Suprapubic skin (tissue), 3 donors: ENCODE measurements at regions not wholly inside any gene's neighbourhood (a gene's known extent, or its start where the extent isn't known, plus 50 kb on each side); places are given as distances from the start of the nearest gene placed in this dataset.

Experiments
- POLR2AphosphoS5 ChIP-seq, 3 donors: sonication (generic); formaldehyde crosslinking; IDR thresholded peaks; one replicate each; pipeline ENCODE4 v1.6.1; 2017; ENCODE audit warnings: antibody characterized with exemption in 3 of 3
- TF ChIP-seq, protein P1 (sequence below), 2 donors: fragments of 200-600 bp in 1 of 2; fragments of 450-650 bp in 1 of 2; sonication (generic) in 1 of 2; IDR thresholded peaks; one replicate each; pipeline ENCODE4 v1.5.1; 2016 to 2019; ENCODE audit warnings: antibody characterized with exemption in 2 of 2, mild to moderate bottlenecking in 1 of 2, moderate library complexity in 1 of 2

DNA sequence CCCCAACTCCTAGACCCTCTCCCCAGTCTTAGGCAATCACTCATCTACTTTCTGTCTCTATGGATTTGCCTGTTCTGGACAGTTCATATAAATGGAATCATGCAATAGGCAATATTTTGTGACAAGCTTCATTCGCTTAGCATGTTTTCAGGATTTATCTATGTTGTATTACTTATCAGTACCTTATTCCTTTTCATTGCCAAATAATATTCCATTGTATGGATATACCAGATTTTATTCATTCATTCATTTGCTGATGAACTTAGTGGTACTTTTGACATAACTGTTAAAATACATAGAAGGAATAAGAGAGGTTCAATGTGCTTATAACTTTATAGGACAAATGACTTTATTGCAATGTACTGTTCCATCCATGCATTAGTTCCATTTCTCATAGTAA is 231.0 kb downstream of the SNX10 start:
- TF ChIP-seq, protein P1, sequence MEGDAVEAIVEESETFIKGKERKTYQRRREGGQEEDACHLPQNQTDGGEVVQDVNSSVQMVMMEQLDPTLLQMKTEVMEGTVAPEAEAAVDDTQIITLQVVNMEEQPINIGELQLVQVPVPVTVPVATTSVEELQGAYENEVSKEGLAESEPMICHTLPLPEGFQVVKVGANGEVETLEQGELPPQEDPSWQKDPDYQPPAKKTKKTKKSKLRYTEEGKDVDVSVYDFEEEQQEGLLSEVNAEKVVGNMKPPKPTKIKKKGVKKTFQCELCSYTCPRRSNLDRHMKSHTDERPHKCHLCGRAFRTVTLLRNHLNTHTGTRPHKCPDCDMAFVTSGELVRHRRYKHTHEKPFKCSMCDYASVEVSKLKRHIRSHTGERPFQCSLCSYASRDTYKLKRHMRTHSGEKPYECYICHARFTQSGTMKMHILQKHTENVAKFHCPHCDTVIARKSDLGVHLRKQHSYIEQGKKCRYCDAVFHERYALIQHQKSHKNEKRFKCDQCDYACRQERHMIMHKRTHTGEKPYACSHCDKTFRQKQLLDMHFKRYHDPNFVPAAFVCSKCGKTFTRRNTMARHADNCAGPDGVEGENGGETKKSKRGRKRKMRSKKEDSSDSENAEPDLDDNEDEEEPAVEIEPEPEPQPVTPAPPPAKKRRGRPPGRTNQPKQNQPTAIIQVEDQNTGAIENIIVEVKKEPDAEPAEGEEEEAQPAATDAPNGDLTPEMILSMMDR (IDR thresholded peaks at IDR 0.05) = no peak
- TF ChIP-seq POLR2AphosphoS5 (IDR thresholded peaks at IDR 0.05) = no peak
